HCT116 (cell line): ENCODE measurements at regions not wholly inside any gene's neighbourhood (a gene's known extent, or its start where the extent isn't known, plus 50 kb on each side); places are given as distances from the start of the nearest gene placed in this dataset.

Experiments used
- ATAC-seq: fragments of 200-7000 bp; cut with Tn5 transposase; 2 replicates; pipeline ENCODE4 v1.9.1; 2020; ENCODE audit warnings: mild to moderate bottlenecking, moderate library complexity
- BruUV-seq: library from RNA; stranded (reverse); fragments of 400-500 nt; replicated peaks from 2 replicates; lab custom pipeline; 2021; lab: Mats Ljungman, UMichigan
- CTCF ChIA-PET: fragments of 300-600 bp; sonication (Branson Sonifier 250); formaldehyde crosslinking; loops from one replicate; lab custom pipeline; 2021; ENCODE audit warnings: antibody characterized with exemption; lab: Charles Lee
- POLR2A ChIA-PET: fragments of 300-600, 350-600 bp; sonication (Branson Sonifier 250); formaldehyde crosslinking; loops from one replicate; lab custom pipeline; 2021; ENCODE audit warnings: antibody characterized with exemption; lab: Charles Lee
- RAD21 ChIA-PET, 2 experiments: fragments of 300-600 bp; sonication (Branson Sonifier 250); formaldehyde crosslinking; loops; one replicate each; lab custom pipeline; 2023; ENCODE audit warnings: low total read pairs in 2 of 2; ENCODE audit not compliant: uncharacterized antibody in 2 of 2, unreplicated experiment in 2 of 2, low non-redundant PET in 1 of 2; lab: Charles Lee
- DNase-seq: peaks from one replicate; pipeline ENCODE4 v3.0.0-alpha.2; 2010; ENCODE audit warnings: low read depth, low spot score
- H2AFZ ChIP-seq: fragments of 200-600 bp; shearing (Covaris generic), sonication (generic); 2 replicates; pipeline ENCODE4 v1.6.1; 2017; ENCODE audit warnings: low read depth, mixed run types, mixed read lengths, antibody characterized with exemption, low read length; ENCODE audit not compliant: poor library complexity, severe bottlenecking
- H3K27ac ChIP-seq: 2 replicates; pipeline ENCODE4 v1.5.1; 2012; ENCODE audit warnings: low read depth, low read length
- H3K27me3 ChIP-seq: fragments of 200-600 bp; sonication (generic); 2 replicates; pipeline ENCODE4 v1.6.1; 2016; ENCODE audit warnings: mixed run types, low read length, mixed read lengths; ENCODE audit not compliant: insufficient read depth
- H3K36me3 ChIP-seq, 2 experiments: fragments of 200-500 bp in 1 of 2; fragments of 200-600 bp in 1 of 2; sonication (Bioruptor generic) in 1 of 2; sonication (generic) in 1 of 2; 2 replicates each; pipeline versions ENCODE4 v1.5.1 to v1.6.1; 2014 to 2016; ENCODE audit warnings: low read length in 2 of 2, inconsistent platforms in 1 of 2, mixed read lengths in 1 of 2, mixed run types in 1 of 2; ENCODE audit not compliant: insufficient read depth in 2 of 2, control insufficient read depth in 1 of 2
- H3K4me1 ChIP-seq, 2 experiments: fragments of 200-600 bp in 1 of 2; sonication (generic) in 1 of 2; 2 replicates each; pipeline versions ENCODE4 v1.5.1 to v1.6.1; 2012 to 2017; ENCODE audit warnings: low read length in 2 of 2, inconsistent platforms in 1 of 2, mild to moderate bottlenecking in 1 of 2, mixed read lengths in 1 of 2, mixed run types in 1 of 2, moderate library complexity in 1 of 2; ENCODE audit not compliant: insufficient read depth in 2 of 2, control insufficient read depth in 1 of 2
- H3K4me2 ChIP-seq: fragments of 200-600 bp; sonication (generic); 2 replicates; pipeline ENCODE4 v1.6.1; 2017; ENCODE audit warnings: mixed run types, low read length, mixed read lengths
- H3K4me3 ChIP-seq, 2 experiments: fragments of 200-600 bp in 1 of 2; sonication (generic) in 1 of 2; replicated peaks in 1 of 2; 2 replicates each; pipeline ENCODE4 v1.5.1; 2011 to 2016; ENCODE audit warnings: low read length in 2 of 2, control low read depth in 1 of 2, low read depth in 1 of 2, mild to moderate bottlenecking in 1 of 2, mixed read lengths in 1 of 2, mixed run types in 1 of 2
- H3K79me2 ChIP-seq: fragments of 200-600 bp; sonication (generic); 2 replicates; pipeline ENCODE4 v1.6.1; 2017; ENCODE audit warnings: mild to moderate bottlenecking, mixed run types, low read length, moderate library complexity, mixed read lengths; ENCODE audit not compliant: insufficient read depth
- H3K9ac ChIP-seq: fragments of 200-600 bp; sonication (generic); 2 replicates; pipeline ENCODE4 v1.6.1; 2016; ENCODE audit warnings: low read length, mixed read lengths
- H3K9me2 ChIP-seq: fragments of 200-600 bp; sonication (generic), shearing (Covaris generic); 2 replicates; pipeline ENCODE4 v1.6.1; 2017; ENCODE audit warnings: mixed run types, mild to moderate bottlenecking, moderate library complexity; ENCODE audit not compliant: insufficient read depth
- H3K9me3 ChIP-seq, 2 experiments: fragments of 200-500 bp in 1 of 2; fragments of 200-600 bp in 1 of 2; sonication (Bioruptor generic) in 1 of 2; sonication (generic) in 1 of 2; 2 replicates each; pipeline ENCODE4 v1.6.1; 2014 to 2017; ENCODE audit warnings: low read length in 2 of 2, mixed read lengths in 2 of 2, inconsistent platforms in 1 of 2, low read depth in 1 of 2, mild to moderate bottlenecking in 1 of 2, mixed run types in 1 of 2, moderate library complexity in 1 of 2; ENCODE audit not compliant: control insufficient read depth in 1 of 2, insufficient read depth in 1 of 2
- H4K20me1 ChIP-seq: fragments of 200-600 bp; sonication (generic), shearing (Covaris generic); 2 replicates; pipeline ENCODE4 v1.6.1; 2017; ENCODE audit warnings: mixed run types, mild to moderate bottlenecking, moderate library complexity; ENCODE audit not compliant: insufficient read depth
- CTCF ChIP-seq, 3 experiments: fragments of 200-600 bp in 1 of 3; sonication (generic) in 1 of 3; IDR thresholded peaks in 2 of 3; conservative IDR thresholded peaks in 1 of 3; 2 replicates each; pipeline ENCODE4 v1.5.1; 2012 to 2017; ENCODE audit warnings: low read depth in 2 of 3, low read length in 2 of 3, antibody characterized with exemption in 1 of 3, borderline replicate concordance in 1 of 3, control low read depth in 1 of 3, mild to moderate bottlenecking in 1 of 3, mixed read lengths in 1 of 3, mixed run types in 1 of 3, moderate library complexity in 1 of 3; ENCODE audit not compliant: insufficient read depth in 1 of 3
- EZH2 ChIP-seq: fragments of 200-600 bp; sonication (generic); IDR thresholded peaks from 2 replicates; pipeline ENCODE4 v1.6.1; 2017; ENCODE audit warnings: antibody characterized with exemption, mixed run types
- EZH2phosphoT487 ChIP-seq: fragments of 200-600 bp; IDR thresholded peaks from 2 replicates; pipeline ENCODE4 v1.6.1; 2018; ENCODE audit warnings: antibody characterized with exemption, borderline replicate concordance
- FOSL1 ChIP-seq: IDR thresholded peaks from 2 replicates; pipeline ENCODE4 v1.6.1; 2012; ENCODE audit warnings: low read depth
- REST ChIP-seq: IDR thresholded peaks from 2 replicates; pipeline ENCODE4 v1.6.1; 2012; ENCODE audit warnings: low read depth
- YY1 ChIP-seq: IDR thresholded peaks from 2 replicates; pipeline ENCODE4 v1.6.1; 2011; ENCODE audit warnings: low read length, low read depth, moderate library complexity, mild to moderate bottlenecking; ENCODE audit not compliant: insufficient replicate concordance; ENCODE audit errors: extremely low read depth
- ZBTB33 ChIP-seq: IDR thresholded peaks from 2 replicates; pipeline ENCODE4 v1.6.1; 2011; ENCODE audit warnings: mild to moderate bottlenecking, low read length, moderate library complexity; ENCODE audit not compliant: insufficient replicate concordance; ENCODE audit errors: extremely low read depth
- ZNF274 ChIP-seq: fragments of 200-500 bp; sonication (Bioruptor generic); IDR thresholded peaks from 2 replicates; pipeline ENCODE4 v1.6.1; 2014; ENCODE audit warnings: mild to moderate bottlenecking, low read depth, low read length, inconsistent platforms
- intact Hi-C: fragments of 100-400 bp; cut with micrococcal nuclease; formaldehyde crosslinking; loops from 2 replicates; pipeline ENCODE4 v1.10.0; 2022

GRCh38 chr4:126221717-126222340, 907.1 kb downstream of the FAT4 start:
- intact Hi-C loops, result loop anchor here (2.0 kb wide), 1 partner anchor 361 kb away; no protein-coding TSS in a partner anchor
- CTCF ChIA-PET, result no interaction called here
- Histone ChIP-seq H3K79me2 (no peaks in the 10 kb centered on the region), H3K27ac (no peak overlapping the region), H4K20me1 (no peaks in the 10 kb centered on the region), H3K9ac (no peak overlapping the region), H3K27me3 (no peaks in the 10 kb centered on the region)
- no TSS peak for BruUV-seq
- RAD21 ChIA-PET, result no interaction called here
- TF ChIP-seq ZBTB33 (no peak), EZH2phosphoT487 (no peak), CTCF (IDR thresholded peaks at IDR 0.05 in 2 of 3, conservative IDR thresholded peaks at IDR 0.05 in 1 of 3; ENCODE audit: borderline replicate concordance in 1 of 3, insufficient read depth in 1 of 3, low read depth in 2 of 3, low read length in 2 of 3) (no peak), REST (no peak), EZH2 (no peak), YY1 (no peak), ZNF274 (no peak), FOSL1 (no peak)
- TF ChIP-seq, all 23 proteins: peak for 0
- Histone ChIP-seq H3K4me3 (no peak overlapping the region), H3K9me2 (no peaks in the 10 kb centered on the region), H3K9me3 (no peaks in the 10 kb centered on the region), H2AFZ (peak overlapping the region; percentile 45), H3K4me2 (no peak overlapping the region), H3K36me3 (no peaks in the 10 kb centered on the region), H3K4me1 (no peaks in the 10 kb centered on the region)
- POLR2A ChIA-PET, result no interaction called here
- ATAC-seq (no peak), DNase-seq (no peak)
